GM12872 (cell line): ENCODE measurements at regions not wholly inside any gene's neighbourhood (a gene's known extent, or its start where the extent isn't known, plus 50 kb on each side); places are given as distances from the start of the nearest gene placed in this dataset.

ENCODE experiments used
- TF ChIP-seq, protein P1 (sequence below): IDR thresholded peaks from 3 replicates; pipeline ENCODE4 v1.5.1; 2011; ENCODE audit warnings: low read depth, mild to moderate bottlenecking, low read length, moderate library complexity; ENCODE audit not compliant: insufficient read depth

DNA sequence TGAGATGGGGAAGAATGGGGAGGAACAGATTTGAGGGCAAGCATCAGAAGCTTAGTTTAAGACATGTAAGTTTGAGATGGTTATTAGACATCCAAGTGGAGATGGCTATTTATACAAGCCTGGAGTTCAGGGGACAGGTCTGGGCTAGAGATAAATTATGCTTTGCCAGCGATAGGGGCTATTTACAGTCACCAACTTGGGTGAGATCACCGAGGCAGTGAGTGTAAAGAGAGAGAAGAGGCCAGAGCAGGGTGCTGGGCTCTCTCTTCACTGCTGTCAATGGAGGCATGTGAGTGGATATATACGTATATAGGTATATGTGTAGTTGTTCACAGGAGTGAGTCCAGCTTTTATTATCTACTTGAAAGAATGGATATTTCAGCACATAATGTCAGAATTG, 81.0 kb downstream of the QPCT start:
- TF ChIP-seq, protein P1, sequence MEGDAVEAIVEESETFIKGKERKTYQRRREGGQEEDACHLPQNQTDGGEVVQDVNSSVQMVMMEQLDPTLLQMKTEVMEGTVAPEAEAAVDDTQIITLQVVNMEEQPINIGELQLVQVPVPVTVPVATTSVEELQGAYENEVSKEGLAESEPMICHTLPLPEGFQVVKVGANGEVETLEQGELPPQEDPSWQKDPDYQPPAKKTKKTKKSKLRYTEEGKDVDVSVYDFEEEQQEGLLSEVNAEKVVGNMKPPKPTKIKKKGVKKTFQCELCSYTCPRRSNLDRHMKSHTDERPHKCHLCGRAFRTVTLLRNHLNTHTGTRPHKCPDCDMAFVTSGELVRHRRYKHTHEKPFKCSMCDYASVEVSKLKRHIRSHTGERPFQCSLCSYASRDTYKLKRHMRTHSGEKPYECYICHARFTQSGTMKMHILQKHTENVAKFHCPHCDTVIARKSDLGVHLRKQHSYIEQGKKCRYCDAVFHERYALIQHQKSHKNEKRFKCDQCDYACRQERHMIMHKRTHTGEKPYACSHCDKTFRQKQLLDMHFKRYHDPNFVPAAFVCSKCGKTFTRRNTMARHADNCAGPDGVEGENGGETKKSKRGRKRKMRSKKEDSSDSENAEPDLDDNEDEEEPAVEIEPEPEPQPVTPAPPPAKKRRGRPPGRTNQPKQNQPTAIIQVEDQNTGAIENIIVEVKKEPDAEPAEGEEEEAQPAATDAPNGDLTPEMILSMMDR: no peak

DNA sequence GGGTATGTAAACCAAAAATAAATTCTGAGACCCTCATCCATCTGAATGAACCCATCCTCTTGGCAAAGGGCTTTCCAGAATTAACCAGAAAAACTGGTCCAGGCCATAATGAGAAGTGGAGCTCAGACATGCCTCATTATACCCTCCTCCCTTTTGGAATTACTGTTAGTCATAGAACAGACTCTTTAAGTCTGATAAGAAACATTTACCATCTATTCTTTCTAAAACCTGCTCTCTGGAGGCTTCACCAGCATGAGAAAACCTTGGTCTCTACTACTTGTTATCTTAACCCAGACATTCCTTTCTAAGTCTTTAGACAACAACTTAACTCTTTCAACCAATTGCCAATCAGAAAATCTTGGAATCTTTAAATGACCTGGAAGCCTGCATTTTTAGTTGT, 82.8 kb downstream of the QPCT start:
- TF ChIP-seq, protein P1: no peak

DNA sequence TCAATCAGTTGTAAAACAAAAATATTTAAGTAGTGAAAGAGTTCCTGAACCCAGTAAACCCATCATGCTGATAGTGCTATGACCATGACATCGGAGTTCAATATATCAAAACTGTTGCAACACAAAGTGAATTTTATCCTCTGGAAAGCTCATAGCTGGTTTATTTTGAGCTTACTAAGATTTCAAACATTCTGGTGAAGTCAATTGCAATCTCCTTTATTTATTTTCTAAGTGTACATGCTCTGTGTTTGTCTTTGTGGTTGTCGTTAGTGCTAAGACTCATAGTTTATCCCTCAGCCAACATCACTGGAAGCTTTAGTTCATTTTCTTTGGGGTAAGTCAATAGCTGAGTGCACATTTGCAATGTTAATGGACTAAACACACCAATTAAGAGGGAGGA, 91.9 kb downstream of the QPCT start:
- TF ChIP-seq, protein P1: no peak

DNA sequence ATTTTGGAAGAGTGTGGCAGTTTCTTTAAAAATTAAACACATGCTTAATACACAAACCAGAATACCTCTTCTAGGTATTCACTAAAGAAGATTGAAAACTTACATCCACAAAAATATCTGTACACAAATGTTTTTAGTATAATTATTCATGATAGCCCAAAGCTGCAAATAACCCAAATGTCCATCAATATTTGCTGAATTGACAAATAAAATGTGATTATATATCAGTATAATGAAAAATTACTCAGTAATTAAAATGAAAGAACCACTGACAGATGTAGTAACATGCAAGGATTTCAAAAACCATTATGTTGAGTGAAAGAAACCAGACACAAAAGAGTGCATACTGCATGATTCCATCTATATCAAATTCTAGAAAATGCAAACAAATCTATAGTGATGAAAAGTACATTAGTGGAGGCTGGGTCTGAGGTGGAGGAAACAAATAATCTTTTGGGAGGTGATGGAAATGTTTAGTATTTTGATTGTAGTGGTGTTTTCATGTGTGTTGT, 94.8 kb downstream of the QPCT start:
- TF ChIP-seq, protein P1: no peak

DNA sequence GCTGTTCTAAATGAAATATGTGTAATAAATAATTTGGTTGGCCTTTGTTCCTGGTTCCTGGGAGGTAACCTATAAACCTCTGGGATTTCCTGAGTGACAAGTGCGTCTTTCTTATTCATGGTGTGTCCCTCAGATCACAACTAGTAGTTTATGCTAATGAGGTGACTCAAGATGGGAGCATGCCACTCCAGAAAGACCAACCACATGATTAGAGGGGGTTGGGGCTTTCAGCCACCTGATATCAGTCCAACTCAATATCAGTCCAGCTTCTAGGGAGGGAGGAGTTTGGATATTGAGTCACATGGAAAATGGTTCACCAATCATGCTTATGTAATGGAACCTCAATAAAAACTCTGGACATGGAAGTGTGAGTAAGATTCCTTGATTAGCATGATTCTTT, 96.6 kb downstream of the QPCT start:
- TF ChIP-seq, protein P1: no peak

DNA sequence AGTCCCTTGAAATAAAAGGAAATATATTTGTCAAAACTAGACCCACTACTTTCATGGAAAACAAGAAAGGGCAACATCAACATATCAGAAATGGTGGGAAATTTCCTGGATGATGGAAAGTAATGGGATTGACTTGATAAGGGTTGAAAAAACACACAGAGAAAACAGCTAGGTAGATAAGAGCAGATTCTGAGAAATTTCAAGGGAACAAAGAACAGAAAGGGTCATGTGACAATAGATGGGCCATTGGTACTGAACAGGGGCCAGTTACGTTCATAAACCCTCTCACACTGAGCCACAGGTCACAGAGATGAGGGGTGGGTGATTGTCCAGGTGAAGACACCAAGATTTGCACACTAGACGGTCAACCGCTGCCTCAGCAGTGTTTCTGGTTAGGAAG, 98.7 kb downstream of the QPCT start:
- TF ChIP-seq, protein P1: no peak

DNA sequence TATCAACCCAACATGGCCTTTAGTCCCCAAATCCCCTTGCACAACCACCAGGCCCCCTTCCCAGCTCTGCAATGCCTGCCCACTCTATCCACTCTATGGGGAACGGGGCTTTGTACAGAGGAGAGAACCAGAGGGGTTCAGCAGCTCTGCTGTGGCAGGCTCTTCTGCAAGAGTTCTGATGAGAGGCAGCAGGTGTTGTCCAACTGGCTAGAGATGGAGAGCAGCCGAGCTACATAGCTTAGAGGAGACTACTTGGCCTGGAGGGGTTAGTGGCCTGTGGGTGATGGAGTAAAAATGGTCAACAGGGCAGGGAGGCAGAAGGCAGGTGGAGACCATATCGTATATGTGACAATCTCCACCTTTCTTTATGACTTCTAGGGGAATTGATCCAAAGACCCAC, 103.0 kb downstream of the QPCT start:
- TF ChIP-seq, protein P1: no peak
